ENCODE measurements at regions not wholly inside any gene's neighbourhood (a gene's known extent, or its start where the extent isn't known, plus 50 kb on each side); places are given as distances from the start of the nearest gene placed in this dataset.

DNA sequence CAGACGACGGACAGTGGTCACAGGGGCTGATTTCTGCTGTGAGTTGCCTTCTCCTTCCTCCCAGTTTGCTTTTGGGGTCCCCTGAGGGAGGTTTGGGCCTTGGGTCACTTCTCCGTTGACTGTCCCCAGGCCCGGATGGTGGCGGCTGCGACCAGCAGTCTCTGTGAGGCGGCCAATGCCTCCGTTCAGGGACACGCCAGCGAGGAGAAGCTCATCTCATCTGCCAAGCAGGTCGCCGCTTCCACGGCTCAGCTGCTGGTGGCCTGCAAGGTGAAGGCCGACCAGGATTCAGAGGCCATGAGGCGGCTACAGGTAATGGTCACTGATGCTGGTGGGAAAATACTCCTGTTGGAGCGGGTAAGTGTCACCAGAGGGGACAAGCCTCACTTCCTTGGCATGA is 206.8 kb upstream of the TPM1 start:
- DNase-seq (no peak), ATAC-seq (ENCODE audit: low read depth) (no peak)
- POLR2A ChIA-PET = no interaction called here
- Mint-ChIP-seq H3K4me3 (no peak overlapping the region), H3K4me1 (peaks cover 2% of the 10 kb centered on the region), H3K36me3 (no peaks in the 10 kb centered on the region), H3K9me3 (no peaks in the 10 kb centered on the region), H3K27me3 (peaks cover 2% of the 10 kb centered on the region), H3K27ac (no peak overlapping the region)

DNA sequence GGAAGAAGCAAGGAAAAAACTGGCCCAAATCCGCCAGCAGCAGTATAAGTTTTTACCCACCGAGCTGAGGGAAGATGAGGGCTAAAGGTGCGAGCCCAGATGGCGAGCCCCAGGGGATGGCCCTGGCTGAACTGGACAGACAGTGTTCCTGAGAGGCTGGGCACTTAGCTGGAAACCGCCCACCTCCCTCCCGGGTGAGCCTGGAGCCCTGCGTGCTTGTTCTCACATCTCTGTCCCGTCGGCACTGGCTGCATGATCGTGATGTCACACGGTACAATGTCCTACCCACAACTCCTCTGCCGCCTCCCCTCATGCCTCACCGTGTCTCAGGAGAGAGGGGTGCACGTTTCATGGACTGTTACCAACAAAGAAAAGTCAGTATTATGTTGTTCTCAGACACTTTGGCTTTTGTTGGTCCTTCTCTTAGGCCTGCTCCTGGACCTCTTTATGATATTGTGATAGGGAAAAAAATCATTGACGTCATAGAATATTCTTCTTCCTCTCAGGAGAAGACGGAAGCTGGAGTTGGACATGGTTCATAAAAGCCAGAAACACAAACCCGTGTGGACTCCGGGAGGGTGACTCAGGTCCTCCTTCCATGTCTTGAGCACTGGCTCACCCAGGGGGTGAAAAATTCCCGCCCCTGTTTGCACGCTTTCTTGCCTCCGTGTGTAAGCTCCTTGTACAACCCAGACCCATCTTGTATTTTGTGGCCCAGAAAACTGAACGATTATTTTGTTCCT is 201.8 kb upstream of the TPM1 start:
- DNase-seq (no peak), ATAC-seq (ENCODE audit: low read depth) (no peak)
- POLR2A ChIA-PET = no interaction called here
- Mint-ChIP-seq H3K4me3 (no peak overlapping the region), H3K36me3 (no peaks in the 10 kb centered on the region), H3K9me3 (no peaks in the 10 kb centered on the region), H3K27ac (no peak overlapping the region), H3K27me3 (peaks cover 3% of the 10 kb centered on the region), H3K4me1 (no peaks in the 10 kb centered on the region)

DNA sequence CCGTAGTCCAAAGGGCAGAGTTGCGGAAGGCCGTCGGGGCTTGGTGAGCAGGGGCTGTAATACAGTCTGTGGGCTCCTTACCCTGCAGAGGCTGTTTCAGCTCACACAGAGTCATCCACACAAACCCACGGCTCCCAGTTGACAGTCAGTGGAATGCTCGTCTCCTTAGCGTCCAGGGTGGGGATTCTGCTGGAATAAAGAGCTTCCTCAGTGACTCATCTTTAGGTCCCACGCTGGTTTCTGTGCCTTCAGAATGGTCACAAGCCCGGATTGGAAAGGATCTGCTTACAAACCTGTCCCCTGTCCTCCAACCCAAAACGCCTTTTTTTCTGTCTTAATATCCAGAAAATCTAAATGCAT is 201.3 kb upstream of the TPM1 start:
- no peaks in the 10 kb centered on the region for H3K4me1 Mint-ChIP-seq
- no peak overlapping the region for H3K4me3 Mint-ChIP-seq
- ATAC-seq (ENCODE audit: low read depth) (no peak), DNase-seq (no peak)
- POLR2A ChIA-PET = no interaction called here
- peaks cover 3% of the 10 kb centered on the region for H3K27me3 Mint-ChIP-seq
- H3K9me3 Mint-ChIP-seq = no peaks in the 10 kb centered on the region
- no peaks in the 10 kb centered on the region for H3K36me3 Mint-ChIP-seq
- no peak overlapping the region for H3K27ac Mint-ChIP-seq

DNA sequence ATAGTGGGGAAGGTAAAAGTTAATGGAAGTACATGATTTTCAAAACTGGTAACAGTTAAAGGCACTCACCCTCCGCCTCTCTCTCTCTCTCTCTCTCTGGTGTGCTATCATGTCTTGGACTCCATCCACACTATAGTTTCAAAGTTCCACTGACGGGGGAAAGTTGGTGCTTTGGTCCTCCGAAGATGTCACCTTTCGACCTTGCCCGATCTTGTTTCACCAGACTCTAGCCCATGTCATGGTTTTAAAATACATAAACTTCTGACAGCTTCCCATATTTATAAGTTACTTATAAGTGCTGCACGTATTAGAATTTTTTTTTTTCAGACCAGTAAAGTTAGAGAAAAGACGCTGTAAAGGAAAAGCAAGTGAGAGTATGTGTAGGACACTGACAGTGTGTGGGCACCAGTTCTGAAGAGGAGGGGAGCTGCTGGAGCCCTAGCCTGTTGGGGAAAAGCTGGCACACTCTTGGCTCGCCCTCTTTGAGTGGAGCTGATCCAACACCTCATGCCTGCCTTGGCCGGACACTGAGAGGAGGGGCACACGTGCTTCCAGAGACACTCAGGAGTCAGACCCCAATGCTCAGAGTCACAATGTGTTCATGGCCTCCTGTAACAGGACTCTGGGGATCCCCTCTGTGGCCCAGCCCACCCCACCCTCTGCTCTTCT is 200.5 kb upstream of the TPM1 start:
- no peaks in the 10 kb centered on the region for H3K4me1 Mint-ChIP-seq
- H3K27me3 Mint-ChIP-seq = peaks cover 3% of the 10 kb centered on the region
- no peak for DNase-seq
- H3K27ac Mint-ChIP-seq = no peak overlapping the region
- no peak overlapping the region for H3K4me3 Mint-ChIP-seq
- no peak for ATAC-seq (ENCODE audit: low read depth)
- H3K9me3 Mint-ChIP-seq = no peaks in the 10 kb centered on the region
- POLR2A ChIA-PET = no interaction called here
- no peaks in the 10 kb centered on the region for H3K36me3 Mint-ChIP-seq

DNA sequence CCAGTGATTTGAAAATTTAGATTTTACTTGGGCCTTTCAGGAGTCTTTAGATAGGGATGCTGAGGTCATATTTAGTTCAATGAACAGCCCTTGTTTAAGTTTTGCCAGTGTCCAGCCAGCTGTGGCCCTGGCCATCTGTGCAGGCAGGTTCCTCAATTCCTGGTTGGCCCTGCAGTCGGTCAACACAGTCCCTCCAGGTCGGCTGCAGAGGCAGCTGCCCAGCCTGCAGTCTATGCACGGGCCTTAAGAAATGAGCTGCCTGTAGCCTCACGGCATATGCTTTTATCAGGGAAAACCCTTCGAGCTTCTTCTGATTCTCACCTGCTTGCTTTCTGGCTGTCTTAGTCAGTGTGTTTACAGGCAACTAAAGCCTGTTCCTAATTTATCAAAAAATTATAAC is 199.2 kb upstream of the TPM1 start:
- Mint-ChIP-seq H3K4me1 (no peaks in the 10 kb centered on the region), H3K36me3 (no peaks in the 10 kb centered on the region), H3K27me3 (peaks cover 3% of the 10 kb centered on the region), H3K27ac (no peak overlapping the region), H3K9me3 (no peaks in the 10 kb centered on the region), H3K4me3 (no peak overlapping the region)
- POLR2A ChIA-PET = no interaction called here
- ATAC-seq (ENCODE audit: low read depth) (no peak), DNase-seq (no peak)

DNA sequence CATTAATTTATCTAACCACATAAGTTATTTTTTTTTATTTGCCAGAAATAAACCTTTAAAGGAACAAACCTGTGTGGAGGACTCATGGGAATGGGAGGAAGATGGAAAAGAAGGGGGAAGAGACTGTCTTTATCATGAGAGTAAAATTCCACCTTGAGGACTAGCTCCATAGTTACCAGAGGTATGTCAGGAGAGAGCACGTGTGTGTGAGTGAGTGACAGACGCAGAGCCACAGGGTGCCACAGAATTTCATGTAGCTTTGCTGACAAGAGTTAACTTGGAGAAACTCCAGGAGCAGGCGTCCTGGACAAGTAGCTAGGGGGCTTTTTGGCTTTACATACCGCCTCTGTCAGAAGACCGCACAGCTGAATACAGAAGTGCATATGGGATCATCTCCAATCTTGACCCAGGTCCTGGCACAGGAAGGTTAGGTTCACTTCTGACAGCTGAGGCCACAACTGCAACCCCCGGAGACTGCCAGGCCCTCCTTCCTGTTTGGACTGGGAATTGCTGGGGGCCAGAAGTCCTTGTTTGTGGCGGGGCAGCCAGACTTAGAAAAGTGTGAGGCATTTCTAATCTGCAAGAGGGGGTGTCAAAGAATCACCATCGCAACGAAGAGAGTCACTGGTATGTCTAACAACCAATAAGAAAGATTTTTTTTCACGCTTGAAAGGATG is 197.8 kb upstream of the TPM1 start:
- POLR2A ChIA-PET = interaction anchor here (0.9 kb wide), 1 partner anchor 250 kb away, joined by 3 read pairs; no protein-coding TSS in a partner anchor
- no peak for DNase-seq
- Mint-ChIP-seq H3K4me1 (no peaks in the 10 kb centered on the region), H3K9me3 (no peaks in the 10 kb centered on the region), H3K36me3 (no peaks in the 10 kb centered on the region), H3K27me3 (peaks cover 3% of the 10 kb centered on the region), H3K27ac (no peak overlapping the region), H3K4me3 (no peak overlapping the region)
- no peak for ATAC-seq (ENCODE audit: low read depth)

DNA sequence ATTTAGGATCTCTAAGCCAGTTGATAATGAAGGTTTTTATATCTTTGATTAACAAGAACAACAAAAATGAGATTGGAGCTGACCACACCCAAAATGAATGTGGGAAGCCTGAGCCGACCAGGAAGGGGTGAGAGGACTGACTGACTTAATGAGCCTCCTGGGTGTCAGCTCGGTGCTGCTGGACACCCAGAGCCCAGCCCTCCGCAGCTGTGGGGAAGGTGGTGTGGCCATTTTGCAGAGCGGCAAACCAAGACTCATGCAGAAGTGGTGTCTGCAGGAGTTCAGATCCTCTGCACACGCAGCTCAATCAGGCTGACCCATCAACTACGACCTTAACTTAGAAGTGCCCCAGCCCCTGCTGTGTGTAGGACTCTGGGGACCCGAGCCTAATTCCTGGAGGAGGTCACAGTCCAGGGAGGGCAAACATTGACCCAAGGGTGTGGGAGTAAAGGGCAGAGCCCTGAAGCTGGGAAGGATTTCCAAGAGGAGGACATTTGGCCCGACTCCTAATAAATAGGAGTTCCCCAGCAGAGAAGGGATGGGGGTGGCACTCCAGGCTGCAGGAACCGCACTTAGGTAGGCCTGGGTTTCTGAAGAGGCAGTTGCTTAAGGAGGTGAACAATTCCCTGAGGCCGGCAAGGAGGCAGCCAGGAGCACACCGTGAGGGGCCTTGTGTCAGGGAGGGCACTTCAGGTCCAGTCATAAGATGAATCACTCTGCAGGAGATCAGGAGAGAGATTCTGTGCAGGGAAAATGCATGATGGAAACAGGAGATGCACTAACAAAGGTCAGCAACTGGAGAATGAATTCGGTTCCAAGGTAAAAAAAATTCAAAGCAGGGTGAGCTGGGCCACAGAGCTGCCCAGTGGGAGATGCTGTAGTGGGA is 197.1 kb upstream of the TPM1 start:
- no peaks in the 10 kb centered on the region for H3K9me3 Mint-ChIP-seq
- H3K36me3 Mint-ChIP-seq = no peaks in the 10 kb centered on the region
- no peak overlapping the region for H3K27ac Mint-ChIP-seq
- peaks cover 3% of the 10 kb centered on the region for H3K27me3 Mint-ChIP-seq
- no peak for ATAC-seq (ENCODE audit: low read depth)
- POLR2A ChIA-PET = interaction anchor here (0.9 kb wide), 1 partner anchor 249 kb away, joined by 3 read pairs; no protein-coding TSS in a partner anchor
- no peak for DNase-seq
- no peaks in the 10 kb centered on the region for H3K4me1 Mint-ChIP-seq
- H3K4me3 Mint-ChIP-seq = no peak overlapping the region

DNA sequence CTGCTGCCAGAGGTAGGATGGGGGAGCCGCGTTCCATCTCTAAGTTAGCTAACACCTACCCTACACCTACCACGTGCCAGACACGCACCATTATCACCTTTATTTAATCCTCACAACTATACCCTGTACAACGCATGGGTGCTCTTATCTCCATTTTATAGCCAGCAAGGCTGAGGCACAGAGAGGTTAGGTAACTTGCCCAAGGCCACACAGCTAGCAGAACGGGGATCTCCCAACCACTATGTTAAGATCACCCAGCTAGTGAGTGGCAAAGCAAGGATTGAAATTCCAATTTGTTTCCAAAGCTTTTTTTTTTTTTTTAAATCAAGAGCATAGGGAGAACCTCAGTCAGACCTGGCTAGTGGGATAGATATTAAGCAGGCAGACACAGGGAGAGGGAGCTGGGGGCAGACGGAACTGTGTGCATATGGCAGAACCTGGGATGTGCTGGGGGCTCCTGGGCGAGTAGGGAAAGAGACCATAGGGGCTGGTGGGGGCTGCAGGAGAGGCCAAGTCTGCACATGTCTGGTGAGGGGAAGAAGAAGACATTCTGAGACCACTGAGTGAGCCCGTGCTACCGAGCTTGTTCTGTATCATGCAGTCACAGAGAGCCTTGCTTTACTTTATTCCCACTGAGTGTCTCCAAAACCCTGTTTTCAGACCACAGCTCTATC is 196.3 kb upstream of the TPM1 start:
- Mint-ChIP-seq H3K27me3 (peaks cover 3% of the 10 kb centered on the region), H3K9me3 (no peaks in the 10 kb centered on the region), H3K4me1 (no peaks in the 10 kb centered on the region), H3K27ac (no peak overlapping the region), H3K4me3 (no peak overlapping the region), H3K36me3 (no peaks in the 10 kb centered on the region)
- ATAC-seq (ENCODE audit: low read depth) (no peak), DNase-seq (no peak)
- POLR2A ChIA-PET = interaction anchor here (0.7 kb wide), 1 partner anchor 11 kb away, joined by 4 read pairs; no protein-coding TSS in a partner anchor

DNA sequence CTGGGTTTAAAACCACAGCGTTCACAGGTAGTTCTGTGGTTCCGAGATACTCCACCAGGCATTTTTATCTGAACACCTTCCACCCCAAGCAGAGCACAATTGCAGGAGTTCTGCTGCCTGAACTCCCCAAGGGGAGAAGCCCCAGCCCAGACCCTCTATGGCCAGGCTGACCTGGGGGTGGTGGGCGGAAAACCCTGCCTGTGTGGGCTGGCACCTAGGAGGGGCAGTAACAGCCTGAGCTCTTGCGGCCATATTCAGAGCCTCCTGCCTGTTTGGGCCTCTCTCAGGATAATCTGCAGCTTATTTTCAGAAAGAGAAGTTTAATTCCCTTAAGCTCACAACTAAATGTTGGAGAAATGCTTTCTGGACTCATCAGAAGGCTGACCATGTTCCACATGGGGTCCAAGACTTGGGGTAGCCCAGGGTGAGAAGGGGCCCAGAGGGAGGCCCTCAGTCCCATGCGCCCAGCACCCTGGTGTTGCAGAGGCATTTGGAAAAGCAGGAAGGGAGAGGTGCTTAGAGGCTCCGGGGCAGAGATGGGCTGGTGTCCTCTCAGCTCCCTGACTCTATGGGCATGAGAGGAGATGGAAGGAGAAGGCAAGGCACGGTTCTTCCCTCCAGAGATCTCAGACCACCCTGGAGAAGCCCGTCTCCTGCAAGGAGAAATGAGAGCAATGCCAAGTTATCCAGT is 195.6 kb upstream of the TPM1 start:
- H3K4me3 Mint-ChIP-seq = no peak overlapping the region
- POLR2A ChIA-PET = interaction anchor here (0.7 kb wide), 1 partner anchor 10 kb away, joined by 4 read pairs; no protein-coding TSS in a partner anchor
- H3K27ac Mint-ChIP-seq = no peak overlapping the region
- DNase-seq = no peak
- no peaks in the 10 kb centered on the region for H3K9me3 Mint-ChIP-seq
- no peaks in the 10 kb centered on the region for H3K4me1 Mint-ChIP-seq
- no peak for ATAC-seq (ENCODE audit: low read depth)
- H3K27me3 Mint-ChIP-seq = peaks cover 3% of the 10 kb centered on the region
- H3K36me3 Mint-ChIP-seq = no peaks in the 10 kb centered on the region

DNA sequence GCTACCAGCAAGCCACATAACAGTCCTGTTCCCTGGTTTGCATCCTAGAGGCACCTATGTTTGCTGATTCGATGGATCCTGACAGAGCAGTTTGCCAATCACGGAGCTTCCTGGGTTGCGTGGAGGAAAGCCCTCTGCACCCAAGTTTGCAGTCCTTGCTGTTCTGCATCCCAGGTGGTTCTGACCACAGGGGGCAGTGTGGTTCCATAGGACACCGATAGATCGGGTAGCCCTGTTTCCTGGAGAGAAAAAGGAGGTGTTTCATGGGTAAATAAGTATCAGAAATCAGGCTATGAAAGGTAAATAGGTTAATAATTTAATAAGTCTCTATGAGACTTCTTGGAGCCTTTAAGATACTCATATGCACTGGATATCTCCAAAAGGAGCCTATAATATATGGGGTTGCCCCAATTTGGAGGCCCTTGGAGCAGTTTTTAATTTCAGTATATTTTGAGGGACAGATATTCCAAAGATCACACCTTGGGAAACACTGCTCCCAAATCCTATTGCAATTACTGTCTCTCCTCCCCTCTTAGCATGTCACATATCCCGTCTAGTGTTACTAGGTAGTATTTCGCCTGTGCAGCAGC is 194.6 kb upstream of the TPM1 start:
- no peak overlapping the region for H3K27ac Mint-ChIP-seq
- peaks cover 3% of the 10 kb centered on the region for H3K27me3 Mint-ChIP-seq
- no peak overlapping the region for H3K4me3 Mint-ChIP-seq
- no peaks in the 10 kb centered on the region for H3K4me1 Mint-ChIP-seq
- no peaks in the 10 kb centered on the region for H3K36me3 Mint-ChIP-seq
- no peak for DNase-seq
- H3K9me3 Mint-ChIP-seq = no peaks in the 10 kb centered on the region
- POLR2A ChIA-PET = no interaction called here
- ATAC-seq (ENCODE audit: low read depth) = no peak

DNA sequence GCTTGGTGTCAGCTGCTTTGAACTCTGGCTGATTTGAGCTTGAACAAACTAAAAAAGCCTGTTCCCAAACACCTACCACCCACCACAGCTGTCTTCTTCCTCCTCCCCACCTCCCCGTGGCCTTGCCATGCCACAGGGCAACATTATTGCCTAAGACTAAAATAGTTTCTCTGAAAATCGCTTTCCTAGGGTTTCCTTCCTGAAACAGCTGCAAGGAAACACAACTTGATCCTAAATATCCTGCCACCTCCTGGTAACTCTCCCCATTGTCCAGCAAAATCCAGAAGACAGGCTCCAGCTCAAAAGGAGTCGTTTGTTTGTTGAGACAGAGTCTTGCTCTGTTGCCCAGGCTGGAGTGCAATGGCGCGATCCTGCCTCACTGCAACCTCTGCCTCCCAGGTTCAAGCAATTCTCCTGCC is 193.9 kb upstream of the TPM1 start:
- H3K9me3 Mint-ChIP-seq = no peaks in the 10 kb centered on the region
- peaks cover 3% of the 10 kb centered on the region for H3K27me3 Mint-ChIP-seq
- POLR2A ChIA-PET = no interaction called here
- H3K4me1 Mint-ChIP-seq = no peaks in the 10 kb centered on the region
- ATAC-seq (ENCODE audit: low read depth) (no peak), DNase-seq (no peak)
- H3K4me3 Mint-ChIP-seq = no peak overlapping the region
- H3K36me3 Mint-ChIP-seq = no peaks in the 10 kb centered on the region
- no peak overlapping the region for H3K27ac Mint-ChIP-seq
